NCI-H510A treated with DMSO at 0.1 percent for 48 hours (cell line): ENCODE measurements at regions not wholly inside any gene's neighbourhood (a gene's known extent, or its start where the extent isn't known, plus 50 kb on each side); places are given as distances from the start of the nearest gene placed in this dataset.
"Not testable (repeated sequence)": the region's sequence is repeated elsewhere in the genome, so short reads cannot be mapped to it uniquely, and the experiment has no call there.

ENCODE experiments used
- DNase-seq: peaks from one replicate; lab custom pipeline; 2025; lab: John Stamatoyannopoulos, UW

GRCh38 chr4:148539387-148539786 lies 97.2 kb upstream of the NR3C2 start:
- DNase-seq = no peak

GRCh38 chr4:148533851-148534250 lies 91.6 kb upstream of the NR3C2 start:
- DNase-seq = not testable (repeated sequence)

GRCh38 chr4:148530114-148530513 lies 87.9 kb upstream of the NR3C2 start:
- no peak for DNase-seq

- no peak for DNase-seq
Observed at GRCh38 chr4:148527571-148527970, 85.4 kb upstream of the NR3C2 start.

GRCh38 chr4:148522995-148523394 lies 80.8 kb upstream of the NR3C2 start:
- no peak for DNase-seq

GRCh38 chr4:148515248-148515647 lies 73.0 kb upstream of the NR3C2 start:
- DNase-seq = no peak

- DNase-seq = no peak
Observed at GRCh38 chr4:148514581-148514980, 72.4 kb upstream of the NR3C2 start.

- no peak for DNase-seq
Observed at GRCh38 chr4:148514041-148514440, 71.8 kb upstream of the NR3C2 start.

GRCh38 chr4:148510211-148510610 lies 68.0 kb upstream of the NR3C2 start:
- DNase-seq = no peak

GRCh38 chr4:148503681-148504080 lies 61.5 kb upstream of the NR3C2 start:
- no peak for DNase-seq

GRCh38 chr4:148497258-148497657 lies 55.0 kb upstream of the NR3C2 start:
- DNase-seq = no peak

GRCh38 chr4:148495463-148495862 lies 53.2 kb upstream of the NR3C2 start:
- DNase-seq = no peak
